Activated CD4-positive, alpha-beta T cell treated with anti-CD3 and anti-CD28 coated beads, Interleukin-2, amount 10 ng/mL, durations not matched to agents 24 days and 14 days (primary cell): ENCODE measurements at regions not wholly inside any gene's neighbourhood (a gene's known extent, or its start where the extent isn't known, plus 50 kb on each side); places are given as distances from the start of the nearest gene placed in this dataset.
"Not testable (repeated sequence)": the region's sequence is repeated elsewhere in the genome, so short reads cannot be mapped to it uniquely, and the experiment has no call there.

ENCODE experiments used
- DNase-seq: peaks from one replicate; pipeline ENCODE4 v3.0.0; 2022
- H3K27ac Mint-ChIP-seq: one replicate; pipeline ENCODE4 v1.8.0; 2022; ENCODE audit warnings: mild to moderate bottlenecking, mixed read lengths
- H3K27me3 Mint-ChIP-seq: one replicate; pipeline ENCODE4 v1.8.0; 2022; ENCODE audit warnings: mixed read lengths
- H3K36me3 Mint-ChIP-seq: one replicate; pipeline ENCODE4 v1.8.0; 2022; ENCODE audit warnings: low read depth, mild to moderate bottlenecking, mixed read lengths
- H3K4me1 Mint-ChIP-seq: one replicate; pipeline ENCODE4 v1.8.0; 2021; ENCODE audit warnings: mixed read lengths
- H3K4me3 Mint-ChIP-seq: one replicate; pipeline ENCODE4 v1.8.0; 2022; ENCODE audit warnings: mild to moderate bottlenecking, moderate library complexity, mixed read lengths
- H3K9me3 Mint-ChIP-seq: one replicate; pipeline ENCODE4 v1.8.0; 2021; ENCODE audit warnings: mixed read lengths
- intact Hi-C: fragments of 100-400 bp; cut with micrococcal nuclease; formaldehyde crosslinking; loops from one replicate; pipeline ENCODE4 v1.15.1; 2023

DNA sequence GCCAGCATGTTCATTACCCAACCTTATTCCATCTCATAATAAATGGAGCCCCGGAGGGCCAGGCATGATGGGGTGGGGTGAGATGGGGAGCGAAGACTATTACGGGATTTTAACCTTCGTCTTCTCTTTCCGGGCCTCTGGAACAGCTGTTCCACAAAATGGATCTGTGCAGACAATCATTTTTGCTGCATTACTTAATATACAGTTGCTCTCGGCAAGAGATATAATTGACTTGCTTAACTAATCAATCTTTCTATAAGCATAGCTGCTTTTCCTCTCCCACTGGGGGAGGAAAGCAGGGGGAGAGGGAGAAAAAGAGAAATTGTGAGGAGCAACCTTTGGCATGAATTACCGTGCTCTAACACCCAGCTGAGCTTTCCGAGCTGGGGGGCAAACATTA is 440.4 kb downstream of the BUD13 start:
- Mint-ChIP-seq H3K4me1 (no peaks in the 10 kb centered on the region), H3K27me3 (no peaks in the 10 kb centered on the region), H3K27ac (no peak overlapping the region), H3K9me3 (no peaks in the 10 kb centered on the region), H3K36me3 (no peaks in the 10 kb centered on the region), H3K4me3 (no peak overlapping the region)
- intact Hi-C loops: no loop called here
- DNase-seq: no peak

DNA sequence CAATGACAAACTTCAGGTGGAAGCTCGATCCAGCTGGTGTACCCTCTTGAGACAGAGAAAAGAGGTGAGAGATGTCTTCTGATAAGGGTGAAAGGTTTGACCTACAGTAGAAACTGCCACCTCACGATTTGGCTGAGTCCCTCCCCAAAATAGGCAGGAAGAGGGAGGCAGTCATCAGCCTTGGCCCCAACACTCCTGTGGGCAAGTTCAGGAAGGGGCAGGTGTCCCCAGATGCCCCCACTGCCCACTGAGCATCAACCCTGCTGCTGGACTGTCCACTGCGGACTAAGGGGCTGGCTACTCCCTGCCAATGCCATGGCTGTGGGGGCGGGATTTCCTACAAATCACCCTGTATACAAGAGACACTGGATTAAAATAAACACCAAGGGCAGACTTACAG is 441.4 kb downstream of the BUD13 start:
- Mint-ChIP-seq H3K4me3 (no peak overlapping the region), H3K27ac (no peak overlapping the region), H3K36me3 (no peaks in the 10 kb centered on the region), H3K4me1 (no peaks in the 10 kb centered on the region), H3K27me3 (no peaks in the 10 kb centered on the region), H3K9me3 (no peaks in the 10 kb centered on the region)
- intact Hi-C loops: no loop called here
- no peak for DNase-seq

DNA sequence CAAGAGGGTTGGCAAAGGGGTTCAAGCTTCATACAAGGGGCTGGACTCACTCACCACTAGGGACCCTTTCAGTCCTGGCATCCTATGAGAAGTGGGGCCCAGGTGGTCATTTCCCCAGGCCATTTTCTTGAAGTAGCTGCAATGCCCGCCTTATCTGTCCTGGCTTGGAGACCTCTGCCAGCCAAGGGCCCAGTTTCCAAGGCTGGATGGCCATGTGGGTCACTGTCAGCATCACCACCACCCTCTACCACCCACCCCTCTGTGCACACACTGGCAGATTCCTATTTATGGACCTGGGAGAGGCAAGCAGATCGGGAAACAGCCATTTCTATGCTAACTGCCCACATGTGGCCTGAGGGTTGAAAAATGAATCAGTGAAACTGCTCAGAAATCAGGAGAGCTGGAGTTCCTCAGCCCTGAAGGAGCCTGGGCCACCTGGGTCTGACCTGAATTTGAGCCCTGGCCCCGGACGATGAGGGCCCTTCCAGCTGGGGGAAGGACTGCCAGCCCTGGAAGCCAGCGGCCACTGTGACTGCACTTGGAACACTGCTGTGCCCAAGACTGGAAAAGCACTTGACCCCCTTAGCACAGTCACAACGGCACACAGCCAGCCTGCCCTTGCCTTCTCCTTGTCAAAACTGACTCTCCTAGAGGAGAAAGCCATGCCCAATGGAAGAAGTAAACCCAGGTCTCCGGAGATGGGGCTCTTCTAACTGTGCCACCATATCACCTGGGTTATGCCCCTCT is 442.2 kb downstream of the BUD13 start:
- H3K9me3 Mint-ChIP-seq: no peaks in the 10 kb centered on the region
- intact Hi-C loops: no loop called here
- H3K4me3 Mint-ChIP-seq: no peak overlapping the region
- H3K27ac Mint-ChIP-seq: no peak overlapping the region
- H3K36me3 Mint-ChIP-seq: no peaks in the 10 kb centered on the region
- no peak for DNase-seq
- H3K27me3 Mint-ChIP-seq: no peaks in the 10 kb centered on the region
- no peaks in the 10 kb centered on the region for H3K4me1 Mint-ChIP-seq

DNA sequence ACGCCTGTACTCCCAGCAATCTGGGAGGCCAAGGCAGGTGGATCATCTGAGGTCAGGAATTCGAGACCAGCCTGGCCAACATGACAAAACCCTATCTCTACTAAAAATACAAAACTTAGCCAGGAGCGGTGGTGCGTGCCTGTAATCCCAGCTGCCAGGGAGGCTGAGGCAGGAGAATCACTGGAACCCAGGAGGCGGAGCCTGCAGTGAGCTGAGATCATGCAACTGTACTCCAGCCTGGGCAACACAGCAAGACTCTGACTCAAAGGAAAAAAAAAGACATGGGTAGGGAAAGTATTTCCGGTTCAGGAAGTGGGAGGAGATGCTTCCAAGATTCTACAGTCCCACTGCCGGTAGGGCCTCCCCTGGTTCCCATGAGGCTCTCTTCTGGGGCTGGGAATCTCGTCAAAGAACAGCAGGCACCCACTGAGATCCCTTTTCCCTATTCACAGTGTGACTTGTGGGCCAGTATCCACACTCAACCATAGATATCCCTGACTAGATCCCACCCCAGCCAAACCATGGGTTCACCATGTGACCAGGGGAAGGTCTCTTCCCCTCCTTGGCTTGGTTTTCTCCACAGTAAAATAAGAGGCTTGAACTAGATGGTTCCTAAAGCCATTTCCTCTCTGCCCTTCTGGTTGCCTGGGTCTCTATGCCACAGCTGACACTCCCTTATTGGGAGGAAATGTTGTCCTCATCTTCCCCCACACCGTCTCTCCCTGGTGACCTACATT is 443.3 kb downstream of the BUD13 start:
- no peaks in the 10 kb centered on the region for H3K27me3 Mint-ChIP-seq
- no peak for DNase-seq
- no peak overlapping the region for H3K27ac Mint-ChIP-seq
- no peaks in the 10 kb centered on the region for H3K9me3 Mint-ChIP-seq
- H3K4me3 Mint-ChIP-seq: no peak overlapping the region
- H3K36me3 Mint-ChIP-seq: no peaks in the 10 kb centered on the region
- no peaks in the 10 kb centered on the region for H3K4me1 Mint-ChIP-seq
- intact Hi-C loops: no loop called here

DNA sequence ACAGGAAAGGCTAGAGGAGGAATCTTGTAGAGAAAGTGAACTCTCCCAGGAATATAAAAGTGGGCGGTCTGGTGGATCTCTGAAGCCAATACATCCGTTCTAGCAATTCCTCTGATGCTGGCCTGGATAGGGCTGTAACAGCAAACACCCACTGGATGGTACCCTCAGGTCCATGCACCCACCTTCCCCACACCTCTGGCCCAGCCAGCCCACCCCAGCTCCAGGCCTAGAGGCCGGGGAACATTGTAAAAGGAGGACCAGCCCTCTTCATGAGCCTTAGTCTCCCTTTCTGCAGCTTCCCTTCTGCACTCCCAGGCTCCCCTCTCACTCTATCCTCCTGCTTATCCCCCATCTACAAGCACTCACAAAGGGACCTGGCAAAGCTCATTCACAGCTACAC is 443.9 kb downstream of the BUD13 start:
- H3K4me3 Mint-ChIP-seq: no peak overlapping the region
- H3K9me3 Mint-ChIP-seq: no peaks in the 10 kb centered on the region
- H3K4me1 Mint-ChIP-seq: no peaks in the 10 kb centered on the region
- H3K36me3 Mint-ChIP-seq: no peaks in the 10 kb centered on the region
- H3K27me3 Mint-ChIP-seq: no peaks in the 10 kb centered on the region
- no peak overlapping the region for H3K27ac Mint-ChIP-seq
- no peak for DNase-seq
- intact Hi-C loops: no loop called here

DNA sequence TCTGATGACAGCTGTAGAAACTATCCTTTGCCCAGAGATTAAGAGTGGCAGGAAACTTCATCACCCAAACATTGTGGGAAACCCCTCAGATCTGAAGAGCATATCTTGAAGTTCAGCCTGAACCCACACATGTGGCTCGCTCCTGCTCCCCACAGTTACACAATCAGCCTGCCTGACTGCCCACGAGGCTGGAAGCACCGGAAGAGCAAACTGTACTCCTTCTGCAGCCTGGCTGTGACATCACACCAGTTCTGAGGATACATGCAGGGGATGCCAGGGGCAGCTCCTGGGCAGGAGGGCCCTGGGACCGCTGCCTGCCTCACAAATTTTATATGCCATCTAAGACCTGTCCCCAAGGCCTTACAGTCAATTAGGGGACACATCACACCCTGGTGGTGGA is 444.4 kb downstream of the BUD13 start:
- Mint-ChIP-seq H3K9me3 (no peaks in the 10 kb centered on the region), H3K36me3 (no peaks in the 10 kb centered on the region), H3K4me3 (no peak overlapping the region)

DNA sequence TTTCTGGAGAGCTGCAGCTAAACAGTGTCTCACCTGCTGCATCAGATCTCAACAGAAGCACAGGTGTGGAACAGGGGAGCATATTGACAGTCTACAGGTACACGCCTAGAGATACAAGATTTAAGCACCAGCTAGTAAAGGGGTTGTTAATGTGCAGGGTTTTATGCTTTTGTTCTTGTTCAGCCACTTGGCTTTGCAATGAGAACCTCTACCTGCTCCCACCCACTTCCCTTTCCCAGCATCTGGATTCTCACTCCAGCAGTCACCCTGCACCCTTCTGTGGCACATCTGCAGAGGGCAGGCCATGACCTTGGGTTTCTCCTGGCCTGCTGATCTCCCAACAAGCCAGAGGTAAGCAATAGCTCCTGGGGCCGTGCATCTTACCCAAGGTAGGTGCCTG is 446.6 kb downstream of the BUD13 start:
- no peak overlapping the region for H3K4me3 Mint-ChIP-seq

More for the DNA sequence above, 444.4 kb downstream of the BUD13 start:
- Mint-ChIP-seq H3K27ac (no peak overlapping the region), H3K27me3 (no peaks in the 10 kb centered on the region), H3K4me1 (no peaks in the 10 kb centered on the region)
- no peak for DNase-seq
- intact Hi-C loops: no loop called here

DNA sequence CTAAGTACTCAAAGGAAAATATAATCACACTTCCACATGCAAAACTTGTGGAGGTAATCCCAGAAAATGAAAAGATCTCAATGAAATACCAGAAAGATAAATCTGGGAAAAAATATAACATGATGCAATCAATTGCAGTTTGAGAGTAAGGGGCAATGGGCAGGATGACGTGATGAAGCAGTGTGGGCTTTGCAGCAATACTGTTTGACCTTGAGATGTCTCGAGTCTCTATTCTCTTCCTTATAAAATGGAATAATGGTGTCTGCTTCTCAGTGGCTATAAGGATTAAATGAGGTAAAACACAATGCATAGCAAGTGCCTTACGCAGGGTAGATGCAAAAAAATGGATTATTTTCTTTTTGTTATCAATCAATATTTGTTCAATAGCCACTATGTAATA is 447.5 kb downstream of the BUD13 start:
- no peak for DNase-seq
- no peaks in the 10 kb centered on the region for H3K27me3 Mint-ChIP-seq
- no peaks in the 10 kb centered on the region for H3K36me3 Mint-ChIP-seq
- H3K4me1 Mint-ChIP-seq: no peaks in the 10 kb centered on the region
- H3K9me3 Mint-ChIP-seq: no peaks in the 10 kb centered on the region
- H3K4me3 Mint-ChIP-seq: no peak overlapping the region
- no peak overlapping the region for H3K27ac Mint-ChIP-seq
- intact Hi-C loops: no loop called here

More for the DNA sequence above, 446.6 kb downstream of the BUD13 start:
- Mint-ChIP-seq H3K36me3 (no peaks in the 10 kb centered on the region), H3K27me3 (no peaks in the 10 kb centered on the region), H3K4me1 (no peaks in the 10 kb centered on the region), H3K27ac (no peak overlapping the region), H3K9me3 (no peaks in the 10 kb centered on the region)
- intact Hi-C loops: no loop called here
- no peak for DNase-seq

DNA sequence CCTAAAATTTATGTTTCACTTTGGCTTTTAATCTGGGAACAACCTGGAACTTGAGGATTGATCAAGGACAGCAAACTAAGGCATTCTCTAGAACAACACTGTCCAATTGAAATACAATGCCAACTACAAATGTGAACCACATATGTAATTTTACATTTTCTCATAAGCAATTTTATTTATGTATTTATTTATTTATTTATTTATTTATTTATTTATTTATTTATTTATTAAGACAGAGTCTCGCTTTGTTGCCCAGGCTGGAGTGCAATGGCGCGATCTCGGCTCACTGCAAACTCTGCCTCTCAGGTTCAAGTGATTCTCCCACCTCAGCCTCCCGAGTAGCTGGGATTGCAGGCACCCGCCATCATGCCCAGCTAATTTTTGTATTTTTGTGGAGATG is 448.7 kb downstream of the BUD13 start:
- H3K4me3 Mint-ChIP-seq, intact Hi-C loops, H3K27me3 Mint-ChIP-seq, H3K4me1 Mint-ChIP-seq, H3K36me3 Mint-ChIP-seq, H3K27ac Mint-ChIP-seq, H3K9me3 Mint-ChIP-seq, DNase-seq: not testable (repeated sequence)

DNA sequence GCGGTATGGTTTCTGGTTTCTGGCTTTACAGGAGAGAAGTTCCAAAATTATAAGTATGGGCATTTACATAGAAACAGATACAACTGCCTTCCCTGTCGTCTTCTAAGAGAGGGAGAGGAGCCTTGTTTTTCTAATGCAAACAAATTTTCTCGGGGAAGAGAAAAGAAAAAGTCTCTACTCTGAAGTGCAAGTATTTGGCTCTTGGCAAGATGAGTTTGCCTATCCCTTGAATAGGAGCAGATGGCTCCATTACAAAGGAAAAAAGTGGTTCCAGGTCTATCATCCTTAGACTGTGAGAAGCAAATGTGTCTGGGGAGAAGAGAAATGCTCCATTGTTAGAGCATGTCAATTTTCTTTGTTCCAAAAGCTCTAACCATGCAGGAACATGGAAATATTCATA is 455.6 kb downstream of the BUD13 start:
- H3K9me3 Mint-ChIP-seq: no peaks in the 10 kb centered on the region
- H3K36me3 Mint-ChIP-seq: no peaks in the 10 kb centered on the region

DNA sequence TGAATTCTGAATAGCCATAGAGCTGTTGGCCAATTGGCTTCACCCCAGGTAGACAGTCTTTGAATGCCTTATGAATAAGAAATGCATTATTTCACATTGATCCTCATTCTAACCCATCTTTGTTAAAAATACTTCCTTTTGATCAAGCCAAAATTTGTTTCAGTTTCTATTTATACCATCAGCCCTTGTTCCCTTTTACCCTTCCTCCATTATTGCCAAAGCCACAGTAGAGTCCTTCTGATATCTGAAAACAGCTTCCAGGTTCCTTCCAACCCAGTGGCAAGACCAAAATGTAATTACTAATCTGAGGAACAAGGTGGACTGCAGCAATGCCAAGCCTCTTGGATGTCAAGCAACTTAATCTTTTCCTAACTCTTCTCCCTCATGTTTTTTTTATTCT is 458.8 kb downstream of the BUD13 start:
- no peak overlapping the region for H3K27ac Mint-ChIP-seq
- no peak overlapping the region for H3K4me3 Mint-ChIP-seq
- intact Hi-C loops: no loop called here
- H3K9me3 Mint-ChIP-seq: no peaks in the 10 kb centered on the region
- peaks cover 15% of the 10 kb centered on the region for H3K27me3 Mint-ChIP-seq
- no peaks in the 10 kb centered on the region for H3K36me3 Mint-ChIP-seq
- H3K4me1 Mint-ChIP-seq: no peaks in the 10 kb centered on the region
- DNase-seq: no peak

More for the DNA sequence above, 455.6 kb downstream of the BUD13 start:
- intact Hi-C loops: no loop called here
- Mint-ChIP-seq H3K27me3 (peaks cover 11% of the 10 kb centered on the region), H3K27ac (no peak overlapping the region), H3K4me3 (no peak overlapping the region), H3K4me1 (no peaks in the 10 kb centered on the region)
- no peak for DNase-seq

DNA sequence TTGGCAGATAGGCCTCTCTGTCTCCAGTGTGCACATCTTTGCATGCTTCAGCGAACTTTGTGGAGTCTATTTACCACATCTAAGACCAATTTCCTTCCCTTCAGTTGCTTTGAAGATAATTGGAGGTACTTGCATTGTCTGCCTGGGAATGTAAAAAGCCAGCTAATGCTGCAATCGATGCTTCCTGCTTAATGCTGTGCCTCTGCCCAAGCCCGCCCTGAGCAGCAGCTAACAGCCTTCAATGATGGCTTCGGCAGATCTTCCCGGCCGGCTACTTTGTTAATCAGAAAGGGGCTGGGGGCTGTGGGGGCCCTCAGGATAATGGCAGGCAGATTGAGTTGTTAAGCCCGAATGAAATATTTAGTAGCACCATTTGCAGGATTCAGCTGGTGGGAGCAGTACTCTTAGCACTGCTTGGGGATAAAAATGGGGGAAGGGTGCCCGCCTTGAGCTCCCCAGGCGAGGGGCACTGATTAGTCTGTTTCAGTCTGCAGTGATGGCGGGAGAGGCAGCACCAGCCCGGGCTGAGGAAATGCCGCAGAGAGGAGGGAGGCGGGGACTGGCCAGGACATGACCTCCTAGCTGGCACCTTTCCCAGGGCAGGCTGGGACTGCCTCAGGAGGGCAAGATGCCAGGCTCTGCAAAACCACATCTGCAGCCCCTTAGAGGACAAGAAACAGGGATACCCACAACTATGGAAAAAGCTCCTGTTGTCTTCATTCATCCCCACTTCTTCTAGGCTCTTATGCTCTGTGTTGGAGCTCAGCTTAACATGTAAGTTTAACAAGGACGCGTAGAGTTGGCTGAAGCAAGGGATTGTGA is 460.0 kb downstream of the BUD13 start:
- Mint-ChIP-seq H3K27me3 (peaks cover 13% of the 10 kb centered on the region), H3K4me1 (no peaks in the 10 kb centered on the region), H3K27ac (no peak overlapping the region), H3K9me3 (no peaks in the 10 kb centered on the region), H3K36me3 (no peaks in the 10 kb centered on the region), H3K4me3 (no peak overlapping the region)
- no peak for DNase-seq
- intact Hi-C loops: no loop called here

DNA sequence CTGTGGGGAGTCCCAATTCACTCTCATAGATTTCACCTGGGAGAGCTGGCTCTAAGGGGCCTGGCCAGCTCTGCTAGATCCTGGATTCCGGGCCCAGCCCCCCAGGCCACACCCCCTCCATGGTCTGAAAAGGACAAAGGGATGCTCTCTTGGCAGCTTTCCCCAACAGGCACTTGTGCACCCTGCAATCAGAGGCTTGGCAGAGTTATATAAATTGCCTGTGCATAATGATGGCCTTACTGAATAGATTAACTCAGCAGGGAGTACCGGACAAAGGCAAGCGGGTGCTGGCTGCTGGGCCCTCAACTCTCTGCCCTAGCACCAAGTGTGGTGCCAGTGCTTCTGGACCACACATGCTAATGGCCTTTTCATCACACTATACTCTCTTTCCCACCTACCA is 461.6 kb downstream of the BUD13 start:
- DNase-seq: no peak
- Mint-ChIP-seq H3K4me1 (no peaks in the 10 kb centered on the region), H3K4me3 (no peak overlapping the region), H3K9me3 (no peaks in the 10 kb centered on the region), H3K27me3 (peaks cover 13% of the 10 kb centered on the region), H3K27ac (no peak overlapping the region), H3K36me3 (no peaks in the 10 kb centered on the region)
- intact Hi-C loops: no loop called here

DNA sequence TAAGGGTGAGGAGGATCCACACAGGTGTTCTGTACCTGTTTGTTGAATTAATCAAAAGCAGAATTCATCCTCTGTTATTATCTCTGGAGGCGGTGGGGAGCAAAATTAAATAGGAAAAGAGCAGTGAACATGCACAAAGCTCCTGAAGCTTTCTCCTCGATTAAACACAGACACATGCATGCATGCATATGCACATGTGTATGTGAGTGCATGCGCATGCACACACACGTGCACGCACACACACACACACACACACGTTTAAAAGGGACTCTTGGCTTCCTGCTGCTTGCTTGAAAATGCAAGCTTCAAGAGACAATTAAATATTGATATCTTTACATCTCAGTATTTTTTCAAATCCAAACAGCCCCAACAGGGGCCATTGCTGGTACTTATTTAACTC is 462.1 kb downstream of the BUD13 start:
- H3K27me3 Mint-ChIP-seq: peaks cover 13% of the 10 kb centered on the region
- intact Hi-C loops: no loop called here
- H3K4me3 Mint-ChIP-seq: no peak overlapping the region
- no peaks in the 10 kb centered on the region for H3K36me3 Mint-ChIP-seq
- H3K9me3 Mint-ChIP-seq: no peaks in the 10 kb centered on the region
- DNase-seq: no peak
- H3K27ac Mint-ChIP-seq: no peak overlapping the region
- no peaks in the 10 kb centered on the region for H3K4me1 Mint-ChIP-seq
